Kidney epithelial cell (primary cell): ENCODE measurements at regions not wholly inside any gene's neighbourhood (a gene's known extent, or its start where the extent isn't known, plus 50 kb on each side); places are given as distances from the start of the nearest gene placed in this dataset.

ENCODE experiments used
- DNase-seq: peaks from one replicate; pipeline ENCODE4 v3.0.0-alpha.2; 2010; ENCODE audit warnings: low read depth
- H3K27me3 ChIP-seq: 2 replicates; pipeline ENCODE4 v1.6.0; 2011; ENCODE audit warnings: low read length; ENCODE audit not compliant: control insufficient read depth, insufficient read depth
- H3K36me3 ChIP-seq: 2 replicates; pipeline ENCODE4 v1.5.1; 2011; ENCODE audit warnings: low read length; ENCODE audit not compliant: control insufficient read depth, insufficient read depth
- H3K4me3 ChIP-seq: 2 replicates; pipeline ENCODE4 v1.5.1; 2011; ENCODE audit warnings: low read depth, mild to moderate bottlenecking, control low read depth, low read length
- TF ChIP-seq, protein P1 (sequence below): IDR thresholded peaks from 2 replicates; pipeline ENCODE4 v1.5.1; 2011; ENCODE audit warnings: mild to moderate bottlenecking, moderate library complexity, low read length, control low read depth, inconsistent platforms; ENCODE audit not compliant: insufficient read depth, poor library complexity, severe bottlenecking

DNA sequence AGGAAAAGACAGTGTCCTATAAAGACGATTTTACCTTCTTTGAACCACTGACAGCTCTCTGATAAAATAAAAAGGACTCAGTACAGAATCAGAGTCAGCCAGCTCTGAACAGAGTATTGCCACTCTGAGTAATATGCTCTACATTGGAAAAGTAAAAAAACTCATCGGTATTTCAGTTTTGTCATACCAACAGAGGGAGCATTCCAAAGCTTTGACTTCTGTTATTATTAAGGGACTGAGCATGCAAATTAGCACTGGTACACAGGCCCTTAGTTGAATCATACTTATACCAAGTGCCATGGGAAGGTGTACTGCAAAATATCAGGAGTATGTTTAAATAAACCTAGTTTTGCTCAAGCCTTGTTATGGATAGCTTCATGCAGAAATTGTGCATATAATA lies 509.0 kb upstream of the KIF2B start:
- no peaks in the 10 kb centered on the region for H3K27me3 ChIP-seq
- TF ChIP-seq, protein P1, sequence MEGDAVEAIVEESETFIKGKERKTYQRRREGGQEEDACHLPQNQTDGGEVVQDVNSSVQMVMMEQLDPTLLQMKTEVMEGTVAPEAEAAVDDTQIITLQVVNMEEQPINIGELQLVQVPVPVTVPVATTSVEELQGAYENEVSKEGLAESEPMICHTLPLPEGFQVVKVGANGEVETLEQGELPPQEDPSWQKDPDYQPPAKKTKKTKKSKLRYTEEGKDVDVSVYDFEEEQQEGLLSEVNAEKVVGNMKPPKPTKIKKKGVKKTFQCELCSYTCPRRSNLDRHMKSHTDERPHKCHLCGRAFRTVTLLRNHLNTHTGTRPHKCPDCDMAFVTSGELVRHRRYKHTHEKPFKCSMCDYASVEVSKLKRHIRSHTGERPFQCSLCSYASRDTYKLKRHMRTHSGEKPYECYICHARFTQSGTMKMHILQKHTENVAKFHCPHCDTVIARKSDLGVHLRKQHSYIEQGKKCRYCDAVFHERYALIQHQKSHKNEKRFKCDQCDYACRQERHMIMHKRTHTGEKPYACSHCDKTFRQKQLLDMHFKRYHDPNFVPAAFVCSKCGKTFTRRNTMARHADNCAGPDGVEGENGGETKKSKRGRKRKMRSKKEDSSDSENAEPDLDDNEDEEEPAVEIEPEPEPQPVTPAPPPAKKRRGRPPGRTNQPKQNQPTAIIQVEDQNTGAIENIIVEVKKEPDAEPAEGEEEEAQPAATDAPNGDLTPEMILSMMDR = no peak
- H3K4me3 ChIP-seq = no peak overlapping the region
- DNase-seq = no peak
- H3K36me3 ChIP-seq = no peaks in the 10 kb centered on the region

DNA sequence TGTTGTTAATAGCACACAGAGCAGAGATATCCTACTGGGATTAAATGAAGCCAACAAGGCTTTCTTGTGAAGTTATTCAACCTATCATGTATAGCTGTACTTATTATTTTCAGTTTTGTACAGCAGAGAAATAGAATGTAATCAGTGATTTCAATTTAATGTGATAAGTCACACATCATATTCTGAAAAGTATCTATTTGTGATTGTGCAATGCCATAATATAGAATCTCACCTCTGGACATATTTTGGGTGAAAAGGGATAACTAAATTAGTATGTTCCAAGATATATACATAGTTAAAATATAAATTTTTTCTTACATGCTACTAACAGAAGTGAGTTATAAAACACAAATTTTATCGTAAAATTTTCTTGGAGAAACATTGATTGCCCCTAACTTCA lies 544.3 kb upstream of the KIF2B start:
- no peak for DNase-seq
- TF ChIP-seq, protein P1 = no peak

DNA sequence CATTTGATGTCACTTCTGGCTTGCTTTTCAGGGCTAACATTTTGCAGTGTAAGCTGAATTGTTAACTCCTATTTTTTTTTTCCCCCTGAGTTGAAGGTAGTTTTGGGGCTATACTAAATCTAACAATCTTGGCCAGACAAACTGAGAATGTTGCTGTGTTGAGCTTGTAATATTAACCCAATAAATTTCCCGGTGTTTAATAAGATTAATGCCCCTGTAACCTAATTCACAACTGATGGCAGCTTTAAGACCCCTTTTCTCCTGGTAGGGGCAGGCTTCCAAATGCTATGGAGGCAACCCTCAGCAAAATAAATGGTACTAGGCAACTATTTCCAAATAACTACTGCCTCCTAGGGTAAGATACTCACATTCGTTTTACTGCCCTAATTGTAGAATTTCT lies 549.6 kb upstream of the KIF2B start:
- Histone ChIP-seq H3K27me3 (no peaks in the 10 kb centered on the region), H3K36me3 (no peaks in the 10 kb centered on the region), H3K4me3 (no peak overlapping the region)
- no peak for DNase-seq
- TF ChIP-seq, protein P1 = no peak

More for the DNA sequence above, 544.3 kb upstream of the KIF2B start:
- no peaks in the 10 kb centered on the region for H3K27me3 ChIP-seq
- H3K36me3 ChIP-seq = no peaks in the 10 kb centered on the region
- H3K4me3 ChIP-seq = no peak overlapping the region

DNA sequence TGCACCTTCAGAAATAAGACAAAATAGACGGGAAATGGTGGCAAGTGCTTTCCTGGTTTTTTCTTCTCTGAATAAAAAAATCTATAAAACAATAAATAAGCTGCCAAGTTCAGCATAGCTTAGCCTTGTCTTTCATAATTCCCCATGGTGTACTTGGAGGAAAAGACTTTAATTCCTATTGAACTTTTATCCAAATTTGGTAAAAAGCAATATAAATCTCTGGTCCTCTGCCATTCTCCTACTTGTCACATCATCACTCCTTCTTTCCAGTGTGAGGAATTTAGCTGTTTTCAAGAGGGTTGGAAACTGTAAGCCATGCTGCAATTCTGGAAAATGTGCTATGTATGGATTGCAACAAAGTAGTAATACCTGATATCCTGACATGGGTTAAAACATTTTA lies 551.8 kb upstream of the KIF2B start:
- no peaks in the 10 kb centered on the region for H3K36me3 ChIP-seq
- H3K27me3 ChIP-seq = no peaks in the 10 kb centered on the region
- no peak for DNase-seq
- TF ChIP-seq, protein P1 = no peak
- H3K4me3 ChIP-seq = no peak overlapping the region

DNA sequence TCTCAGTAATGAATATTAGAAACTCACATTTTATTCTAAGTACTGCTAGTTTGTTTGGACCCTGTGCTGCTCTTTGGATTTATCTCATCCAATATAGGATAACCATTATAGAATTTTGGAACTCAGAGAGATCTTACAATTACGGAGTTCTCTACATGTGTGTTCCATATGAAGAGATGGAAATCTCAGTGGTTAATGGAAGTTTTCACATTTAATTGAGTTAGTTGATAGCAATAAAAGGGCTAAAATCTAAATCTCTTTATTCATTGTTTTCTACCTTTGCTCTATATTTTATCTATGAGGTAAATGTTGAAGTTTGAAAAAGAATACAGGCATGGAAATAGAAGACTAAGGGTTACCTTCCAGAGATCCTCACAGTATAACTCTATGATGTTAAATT lies 558.0 kb upstream of the KIF2B start:
- DNase-seq = no peak
- H3K4me3 ChIP-seq = no peak overlapping the region
- H3K27me3 ChIP-seq = no peaks in the 10 kb centered on the region
- H3K36me3 ChIP-seq = no peaks in the 10 kb centered on the region
- TF ChIP-seq, protein P1 = no peak

DNA sequence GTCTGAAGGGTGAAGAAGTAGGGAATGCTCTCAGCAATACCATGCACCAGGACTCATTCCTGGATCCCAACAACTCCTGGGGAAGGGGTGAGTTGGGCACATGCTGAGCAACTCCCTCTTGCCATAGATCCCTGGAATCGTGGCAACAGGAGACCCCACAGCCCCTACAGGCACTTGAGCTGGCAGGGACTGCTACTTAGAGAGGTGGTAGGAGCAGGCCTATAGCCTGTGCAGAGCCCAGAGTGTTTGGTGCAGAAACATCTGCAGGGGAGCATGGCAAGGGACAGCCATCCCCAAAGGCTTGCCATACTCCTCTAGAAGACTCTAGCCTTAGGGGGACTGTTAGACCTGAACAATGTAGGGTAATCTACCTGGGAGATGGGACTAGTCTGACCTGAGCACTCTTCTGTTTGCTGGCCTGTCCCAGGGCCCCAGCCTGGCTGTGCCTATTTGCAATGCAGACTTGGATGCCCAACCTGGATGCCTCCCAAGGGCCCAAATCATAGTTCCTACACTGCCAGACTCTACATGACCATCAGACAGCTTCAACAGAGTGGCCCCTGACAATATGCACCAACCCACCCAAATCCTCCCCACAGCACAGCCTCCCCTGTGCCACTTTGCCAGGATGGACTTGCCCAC lies 568.6 kb upstream of the KIF2B start:
- no peak for DNase-seq
- Histone ChIP-seq H3K4me3 (no peak overlapping the region), H3K36me3 (no peaks in the 10 kb centered on the region), H3K27me3 (no peaks in the 10 kb centered on the region)
- TF ChIP-seq, protein P1 = no peak
